Skeletal muscle cell (primary cell): ENCODE measurements at regions not wholly inside any gene's neighbourhood (a gene's known extent, or its start where the extent isn't known, plus 50 kb on each side); places are given as distances from the start of the nearest gene placed in this dataset.
"Not testable (repeated sequence)": the region's sequence is repeated elsewhere in the genome, so short reads cannot be mapped to it uniquely, and the experiment has no call there.

Experiments used
- DNase-seq: peaks from one replicate; pipeline ENCODE4 v3.0.0-alpha.2; 2010; ENCODE audit warnings: low read depth
- H3K4me3 ChIP-seq: 2 replicates; pipeline ENCODE4 v1.5.1; 2011; ENCODE audit warnings: low read depth, mild to moderate bottlenecking, control low read depth, low read length, moderate library complexity

GRCh38 chr2:111432916-111433499, 312.3 kb downstream of the BCL2L11 start:
- DNase-seq, H3K4me3 ChIP-seq: not testable (repeated sequence)

GRCh38 chr2:111433892-111434607, 313.3 kb downstream of the BCL2L11 start:
- not testable (repeated sequence) for DNase-seq, H3K4me3 ChIP-seq

- not testable (repeated sequence) for H3K4me3 ChIP-seq, DNase-seq
Observed at GRCh38 chr2:111434608-111434939, 313.9 kb downstream of the BCL2L11 start.

- not testable (repeated sequence) for H3K4me3 ChIP-seq, DNase-seq
Observed at GRCh38 chr2:111435553-111436310, 315.0 kb downstream of the BCL2L11 start.

- DNase-seq, H3K4me3 ChIP-seq: not testable (repeated sequence)
Observed at GRCh38 chr2:111436411-111436810, 315.7 kb downstream of the BCL2L11 start.

GRCh38 chr2:111437288-111437990, 316.7 kb downstream of the BCL2L11 start:
- DNase-seq, H3K4me3 ChIP-seq: not testable (repeated sequence)

GRCh38 chr2:111438161-111438560, 317.4 kb downstream of the BCL2L11 start:
- not testable (repeated sequence) for H3K4me3 ChIP-seq, DNase-seq

- not testable (repeated sequence) for DNase-seq, H3K4me3 ChIP-seq
Observed at GRCh38 chr2:111439237-111439636, 318.5 kb downstream of the BCL2L11 start.

GRCh38 chr2:111441614-111442013, 320.9 kb downstream of the BCL2L11 start:
- not testable (repeated sequence) for DNase-seq, H3K4me3 ChIP-seq

- DNase-seq, H3K4me3 ChIP-seq: not testable (repeated sequence)
Observed at GRCh38 chr2:111442767-111443454, 322.2 kb downstream of the BCL2L11 start.

- H3K4me3 ChIP-seq, DNase-seq: not testable (repeated sequence)
Observed at GRCh38 chr2:111444516-111444915, 323.8 kb downstream of the BCL2L11 start.

GRCh38 chr2:111445191-111445929, 324.6 kb downstream of the BCL2L11 start:
- H3K4me3 ChIP-seq, DNase-seq: not testable (repeated sequence)

GRCh38 chr2:111445941-111446340, 325.2 kb downstream of the BCL2L11 start:
- H3K4me3 ChIP-seq, DNase-seq: not testable (repeated sequence)

GRCh38 chr2:111447482-111447881, 326.8 kb downstream of the BCL2L11 start:
- not testable (repeated sequence) for DNase-seq, H3K4me3 ChIP-seq

GRCh38 chr2:111448796-111449195, 328.1 kb downstream of the BCL2L11 start:
- DNase-seq, H3K4me3 ChIP-seq: not testable (repeated sequence)

GRCh38 chr2:111450526-111450925, 329.8 kb downstream of the BCL2L11 start:
- not testable (repeated sequence) for H3K4me3 ChIP-seq, DNase-seq

GRCh38 chr2:111451692-111452199, 331.0 kb downstream of the BCL2L11 start:
- not testable (repeated sequence) for DNase-seq, H3K4me3 ChIP-seq

- not testable (repeated sequence) for DNase-seq, H3K4me3 ChIP-seq
Observed at GRCh38 chr2:111452208-111452607, 331.5 kb downstream of the BCL2L11 start.
